Parathyroid adenoma (tissue), 2 donors: ENCODE measurements at regions not wholly inside any gene's neighbourhood (a gene's known extent, or its start where the extent isn't known, plus 50 kb on each side); places are given as distances from the start of the nearest gene placed in this dataset.

Source experiments
- H2AFZ ChIP-seq: fragments of 300-600 bp; sonication (generic); one replicate; pipeline ENCODE4 v1.7.0; 2017; ENCODE audit warnings: antibody characterized with exemption, mild to moderate bottlenecking
- H3K27ac ChIP-seq: fragments of 300-600 bp; sonication (generic); one replicate; pipeline ENCODE4 v1.7.0; 2017
- H3K27me3 ChIP-seq: fragments of 300-600 bp; sonication (generic); one replicate; pipeline ENCODE4 v1.7.0; 2017; ENCODE audit warnings: low read length; ENCODE audit not compliant: control insufficient read depth, insufficient read depth
- H3K36me3 ChIP-seq: fragments of 300-600 bp; sonication (generic); one replicate; pipeline ENCODE4 v1.7.0; 2017; ENCODE audit warnings: low read length; ENCODE audit not compliant: control insufficient read depth, insufficient read depth
- H3K4me1 ChIP-seq: fragments of 300-600 bp; sonication (generic); one replicate; pipeline ENCODE4 v1.7.0; 2017; ENCODE audit warnings: control low read depth
- H3K4me2 ChIP-seq: fragments of 300-600 bp; sonication (generic); one replicate; pipeline ENCODE4 v1.7.0; 2017; ENCODE audit warnings: low read length
- H3K4me3 ChIP-seq: fragments of 300-600 bp; sonication (generic); one replicate; pipeline ENCODE4 v1.7.0; 2017; ENCODE audit warnings: low read depth, low read length
- H3K79me2 ChIP-seq: fragments of 300-600 bp; sonication (generic); one replicate; pipeline ENCODE4 v1.7.0; 2017; ENCODE audit warnings: control low read depth
- H3K9ac ChIP-seq: fragments of 300-600 bp; sonication (generic); one replicate; pipeline ENCODE4 v1.7.0; 2017; ENCODE audit warnings: mild to moderate bottlenecking
- H3K9me3 ChIP-seq: fragments of 300-600 bp; sonication (generic); one replicate; pipeline ENCODE4 v1.7.0; 2017; ENCODE audit warnings: low read length; ENCODE audit not compliant: control insufficient read depth
- TF ChIP-seq, protein P1 (sequence below): fragments of 300-600 bp; sonication (generic); IDR thresholded peaks from one replicate; pipeline ENCODE4 v1.7.0; 2017; ENCODE audit warnings: antibody characterized with exemption, mild to moderate bottlenecking
- donor health status: primary hyperparathyroidism.

DNA sequence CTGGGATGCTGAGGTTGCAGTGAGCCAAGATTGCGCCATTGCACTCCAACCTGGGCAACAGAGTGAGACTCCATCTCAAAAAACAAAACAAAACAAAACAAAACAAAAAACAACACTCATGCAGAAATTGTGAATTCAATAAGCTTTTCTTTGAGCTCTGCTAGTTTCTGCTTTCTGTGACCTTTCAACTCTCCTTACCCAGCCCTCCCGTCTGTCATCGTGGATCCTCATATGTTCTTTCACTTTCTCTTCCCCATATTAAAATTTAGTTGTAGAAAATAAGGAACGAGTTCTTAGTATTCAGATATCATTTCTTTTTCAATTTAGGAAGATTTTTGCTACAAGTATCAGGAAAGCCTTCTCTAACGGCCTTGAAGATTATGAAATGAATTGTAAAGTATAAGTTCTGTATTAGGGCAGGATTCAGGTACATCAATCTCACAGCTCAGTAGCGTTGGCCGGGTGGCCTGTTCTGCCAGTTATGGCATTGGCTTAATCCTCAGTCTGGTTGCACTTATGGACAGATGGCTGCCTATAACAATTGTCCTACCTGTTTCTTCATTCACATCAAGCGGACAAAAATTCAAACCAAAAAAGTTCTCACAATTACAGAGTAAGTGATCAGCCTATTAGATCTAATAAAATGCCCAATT lies 1167.0 kb downstream of the SORCS3 start:
- Histone ChIP-seq H3K4me3 (no peak overlapping the region), H3K36me3 (no peaks in the 10 kb centered on the region), H3K27me3 (no peaks in the 10 kb centered on the region), H3K4me1 (no peaks in the 10 kb centered on the region), H3K9ac (no peak overlapping the region), H3K27ac (no peak overlapping the region), H2AFZ (no peak overlapping the region), H3K9me3 (no peaks in the 10 kb centered on the region), H3K79me2 (no peaks in the 10 kb centered on the region), H3K4me2 (no peak overlapping the region)
- TF ChIP-seq, protein P1, sequence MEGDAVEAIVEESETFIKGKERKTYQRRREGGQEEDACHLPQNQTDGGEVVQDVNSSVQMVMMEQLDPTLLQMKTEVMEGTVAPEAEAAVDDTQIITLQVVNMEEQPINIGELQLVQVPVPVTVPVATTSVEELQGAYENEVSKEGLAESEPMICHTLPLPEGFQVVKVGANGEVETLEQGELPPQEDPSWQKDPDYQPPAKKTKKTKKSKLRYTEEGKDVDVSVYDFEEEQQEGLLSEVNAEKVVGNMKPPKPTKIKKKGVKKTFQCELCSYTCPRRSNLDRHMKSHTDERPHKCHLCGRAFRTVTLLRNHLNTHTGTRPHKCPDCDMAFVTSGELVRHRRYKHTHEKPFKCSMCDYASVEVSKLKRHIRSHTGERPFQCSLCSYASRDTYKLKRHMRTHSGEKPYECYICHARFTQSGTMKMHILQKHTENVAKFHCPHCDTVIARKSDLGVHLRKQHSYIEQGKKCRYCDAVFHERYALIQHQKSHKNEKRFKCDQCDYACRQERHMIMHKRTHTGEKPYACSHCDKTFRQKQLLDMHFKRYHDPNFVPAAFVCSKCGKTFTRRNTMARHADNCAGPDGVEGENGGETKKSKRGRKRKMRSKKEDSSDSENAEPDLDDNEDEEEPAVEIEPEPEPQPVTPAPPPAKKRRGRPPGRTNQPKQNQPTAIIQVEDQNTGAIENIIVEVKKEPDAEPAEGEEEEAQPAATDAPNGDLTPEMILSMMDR, result no peak

DNA sequence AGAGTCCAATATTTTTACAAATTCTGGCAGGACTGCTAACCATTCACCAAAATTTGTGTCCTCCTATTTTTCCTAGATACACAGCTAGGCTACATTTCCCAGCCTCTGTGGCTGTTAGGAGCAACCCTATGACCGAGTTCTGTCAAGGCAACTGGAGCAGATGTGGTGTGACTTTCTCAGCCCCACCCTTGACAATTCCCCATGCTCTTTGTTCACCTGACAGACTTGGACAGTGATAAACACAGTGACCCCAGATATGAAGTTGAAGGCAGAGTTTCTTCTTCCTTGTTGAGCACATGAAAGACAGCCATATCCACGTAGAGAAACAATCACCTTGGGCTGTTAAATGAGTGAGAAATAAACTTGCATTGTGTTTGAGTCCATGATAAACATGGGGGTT lies 1162.1 kb downstream of the SORCS3 start:
- H2AFZ ChIP-seq, result no peak overlapping the region
- no peak overlapping the region for H3K9ac ChIP-seq
- no peaks in the 10 kb centered on the region for H3K79me2 ChIP-seq
- H3K4me3 ChIP-seq, result no peak overlapping the region
- H3K9me3 ChIP-seq, result no peaks in the 10 kb centered on the region
- H3K27ac ChIP-seq, result no peak overlapping the region
- no peaks in the 10 kb centered on the region for H3K4me1 ChIP-seq
- no peak overlapping the region for H3K4me2 ChIP-seq
- no peaks in the 10 kb centered on the region for H3K27me3 ChIP-seq
- TF ChIP-seq, protein P1, result no peak
- H3K36me3 ChIP-seq, result no peaks in the 10 kb centered on the region

DNA sequence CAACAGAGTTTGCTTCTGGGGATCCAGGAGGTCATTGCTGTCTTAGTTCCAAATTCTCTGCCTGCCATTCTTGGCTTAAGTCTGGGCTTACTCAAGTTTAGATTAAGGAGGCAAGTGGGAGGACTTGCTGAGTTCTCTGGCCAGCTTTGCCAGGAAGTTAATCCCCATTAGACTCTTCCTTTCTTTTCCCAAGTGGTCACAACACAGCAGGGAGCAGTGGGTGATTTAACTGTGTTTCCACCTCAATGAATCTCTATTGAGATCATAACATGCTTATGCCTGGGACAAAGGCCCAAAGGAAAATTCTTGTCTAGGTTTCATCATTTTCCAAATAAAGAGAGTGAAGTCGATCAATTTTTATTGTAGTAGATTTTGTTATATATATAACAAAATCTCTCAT lies 1159.6 kb downstream of the SORCS3 start:
- no peaks in the 10 kb centered on the region for H3K4me1 ChIP-seq
- TF ChIP-seq, protein P1, result no peak
- H3K27me3 ChIP-seq, result no peaks in the 10 kb centered on the region
- H3K36me3 ChIP-seq, result no peaks in the 10 kb centered on the region
- H2AFZ ChIP-seq, result no peak overlapping the region
- no peak overlapping the region for H3K4me3 ChIP-seq
- no peak overlapping the region for H3K4me2 ChIP-seq
- no peaks in the 10 kb centered on the region for H3K79me2 ChIP-seq
- no peak overlapping the region for H3K27ac ChIP-seq
- no peaks in the 10 kb centered on the region for H3K9me3 ChIP-seq
- no peak overlapping the region for H3K9ac ChIP-seq

DNA sequence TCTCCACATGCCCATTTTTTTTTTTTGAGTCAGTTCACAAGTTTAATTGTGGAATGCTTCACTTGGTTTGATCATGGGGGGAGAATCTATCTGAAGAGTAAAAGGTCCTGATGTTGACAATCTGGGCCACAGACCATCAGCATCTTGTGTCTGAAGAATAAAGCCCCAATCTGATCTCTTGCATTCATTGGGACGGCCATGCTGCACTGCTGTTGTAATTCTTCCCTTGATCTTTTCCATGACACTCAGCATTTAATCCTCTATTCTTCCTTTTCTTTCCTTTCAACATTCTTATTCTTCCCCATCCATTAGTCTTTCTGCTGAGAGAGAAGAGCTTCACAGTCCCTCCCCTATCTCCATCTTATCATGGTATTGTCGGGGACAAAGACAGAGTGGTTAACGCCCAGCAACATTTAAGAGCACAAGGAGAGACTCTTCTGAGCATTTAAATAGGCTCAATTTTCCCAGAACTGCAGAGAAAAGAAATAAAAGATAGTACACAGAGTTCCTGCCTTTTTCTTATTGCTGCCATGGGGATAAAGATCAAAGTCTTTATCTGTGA lies 1157.3 kb downstream of the SORCS3 start:
- H3K9ac ChIP-seq, result no peak overlapping the region
- H3K79me2 ChIP-seq, result no peaks in the 10 kb centered on the region
- H3K4me3 ChIP-seq, result no peak overlapping the region
- TF ChIP-seq, protein P1, result no peak
- no peaks in the 10 kb centered on the region for H3K4me1 ChIP-seq
- H3K4me2 ChIP-seq, result no peak overlapping the region
- no peaks in the 10 kb centered on the region for H3K27me3 ChIP-seq
- H3K9me3 ChIP-seq, result no peaks in the 10 kb centered on the region
- no peak overlapping the region for H3K27ac ChIP-seq
- H3K36me3 ChIP-seq, result no peaks in the 10 kb centered on the region
- no peak overlapping the region for H2AFZ ChIP-seq
